MCF 10A (cell line): ENCODE measurements at regions not wholly inside any gene's neighbourhood (a gene's known extent, or its start where the extent isn't known, plus 50 kb on each side); places are given as distances from the start of the nearest gene placed in this dataset.

Experiments
- BruUV-seq: library from RNA; stranded (reverse); fragments of 400-500 nt; replicated peaks from 2 replicates; lab custom pipeline; 2021; lab: Mats Ljungman, UMichigan
- CTCF ChIA-PET: fragments of 300-600 bp; sonication (Branson Sonifier 250); formaldehyde crosslinking; extraction: SDS; loops from one replicate; lab custom pipeline; 2021; ENCODE audit warnings: antibody characterized with exemption, inconsistent platforms; lab: Yijun Ruan, JAX
- POLR2A ChIA-PET: fragments of 300-600, 350-650 bp; sonication (Branson Sonifier 250); formaldehyde crosslinking; extraction: SDS; loops from one replicate; lab custom pipeline; 2020; ENCODE audit warnings: antibody characterized with exemption, inconsistent platforms; lab: Yijun Ruan, JAX
- DNase-seq: peaks from one replicate; pipeline ENCODE4 v3.0.0-alpha.2; 2018; ENCODE audit not compliant: unreplicated experiment
- H3K27ac Mint-ChIP-seq: one replicate; pipeline ENCODE4 v1.8.0; 2022; ENCODE audit warnings: mild to moderate bottlenecking, low read depth, mixed read lengths; ENCODE audit not compliant: unreplicated experiment
- H3K27me3 Mint-ChIP-seq: one replicate; pipeline ENCODE4 v1.8.0; 2022; ENCODE audit warnings: mixed read lengths; ENCODE audit not compliant: insufficient read depth, unreplicated experiment
- H3K36me3 Mint-ChIP-seq: one replicate; pipeline ENCODE4 v1.8.0; 2022; ENCODE audit warnings: mild to moderate bottlenecking, moderate library complexity, mixed read lengths; ENCODE audit not compliant: insufficient read depth, unreplicated experiment
- H3K4me1 Mint-ChIP-seq: one replicate; pipeline ENCODE4 v1.8.0; 2022; ENCODE audit warnings: mixed read lengths; ENCODE audit not compliant: insufficient read depth, unreplicated experiment
- H3K4me3 Mint-ChIP-seq: one replicate; pipeline ENCODE4 v1.8.0; 2022; ENCODE audit warnings: mild to moderate bottlenecking, moderate library complexity, mixed read lengths; ENCODE audit not compliant: unreplicated experiment
- H3K9me3 Mint-ChIP-seq: one replicate; pipeline ENCODE4 v1.8.0; 2022; ENCODE audit warnings: mixed read lengths; ENCODE audit not compliant: unreplicated experiment
- intact Hi-C: fragments of 100-400 bp; cut with micrococcal nuclease; formaldehyde crosslinking; loops from 2 replicates; pipeline ENCODE4 v1.14.1; 2022
- TF ChIP-seq, protein P1 (sequence below): fragments of 200-600 bp; IDR thresholded peaks from one replicate; pipeline ENCODE4 v1.8.0; 2022; ENCODE audit warnings: antibody characterized with exemption, mild to moderate bottlenecking; ENCODE audit not compliant: unreplicated experiment

DNA sequence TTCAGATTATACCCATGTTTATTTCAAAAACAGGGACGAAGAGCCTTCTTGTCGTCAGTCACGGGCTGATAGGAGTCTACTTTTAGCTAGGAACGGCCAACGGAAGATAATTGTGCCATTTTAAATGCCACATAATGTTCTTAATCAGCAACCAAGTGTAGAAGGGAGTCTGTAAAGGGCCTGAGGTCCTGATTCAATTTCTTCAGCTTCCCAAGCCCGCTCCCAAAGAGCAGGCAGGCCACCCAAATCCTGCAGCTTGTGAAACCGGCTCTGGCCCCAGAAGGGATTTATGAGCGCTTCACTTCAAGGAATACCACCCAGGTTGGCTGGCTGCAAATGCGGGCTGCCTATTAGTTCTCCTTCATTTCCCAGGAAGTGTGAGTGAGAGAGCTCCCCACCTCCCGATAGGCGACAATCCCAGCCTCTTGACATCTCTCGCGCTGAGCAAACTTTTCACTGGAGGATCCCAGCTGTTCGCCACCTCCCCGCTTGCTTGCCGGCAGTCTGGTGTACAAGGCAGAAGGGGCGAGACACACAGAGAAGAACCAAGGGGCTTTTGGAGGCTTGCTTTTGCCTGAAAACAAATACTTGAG, 272.9 kb downstream of the CDH20 start:
- TF ChIP-seq, protein P1, sequence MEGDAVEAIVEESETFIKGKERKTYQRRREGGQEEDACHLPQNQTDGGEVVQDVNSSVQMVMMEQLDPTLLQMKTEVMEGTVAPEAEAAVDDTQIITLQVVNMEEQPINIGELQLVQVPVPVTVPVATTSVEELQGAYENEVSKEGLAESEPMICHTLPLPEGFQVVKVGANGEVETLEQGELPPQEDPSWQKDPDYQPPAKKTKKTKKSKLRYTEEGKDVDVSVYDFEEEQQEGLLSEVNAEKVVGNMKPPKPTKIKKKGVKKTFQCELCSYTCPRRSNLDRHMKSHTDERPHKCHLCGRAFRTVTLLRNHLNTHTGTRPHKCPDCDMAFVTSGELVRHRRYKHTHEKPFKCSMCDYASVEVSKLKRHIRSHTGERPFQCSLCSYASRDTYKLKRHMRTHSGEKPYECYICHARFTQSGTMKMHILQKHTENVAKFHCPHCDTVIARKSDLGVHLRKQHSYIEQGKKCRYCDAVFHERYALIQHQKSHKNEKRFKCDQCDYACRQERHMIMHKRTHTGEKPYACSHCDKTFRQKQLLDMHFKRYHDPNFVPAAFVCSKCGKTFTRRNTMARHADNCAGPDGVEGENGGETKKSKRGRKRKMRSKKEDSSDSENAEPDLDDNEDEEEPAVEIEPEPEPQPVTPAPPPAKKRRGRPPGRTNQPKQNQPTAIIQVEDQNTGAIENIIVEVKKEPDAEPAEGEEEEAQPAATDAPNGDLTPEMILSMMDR: no peak
- TSS peak; percentile 65 for BruUV-seq
- no peaks in the 10 kb centered on the region for H3K36me3 Mint-ChIP-seq
- CTCF ChIA-PET: interaction anchor here (0.7 to 1.4 kb wide), 2 partner anchors 24 to 121 kb away, joined by 3 to 8 read pairs; no protein-coding TSS in a partner anchor
- H3K27me3 Mint-ChIP-seq: no peaks in the 10 kb centered on the region
- POLR2A ChIA-PET: interaction anchor here (0.6 to 3.1 kb wide), 6 partner anchors 9 to 293 kb away, joined by 3 to 7 read pairs (median 4); no protein-coding TSS in a partner anchor
- peaks cover 22% of the 10 kb centered on the region for H3K4me1 Mint-ChIP-seq
- H3K9me3 Mint-ChIP-seq: peaks cover 6% of the 10 kb centered on the region
- no peak for DNase-seq
- H3K4me3 Mint-ChIP-seq: no peak overlapping the region
- H3K27ac Mint-ChIP-seq: peak overlapping the region; percentile 61
- intact Hi-C loops: no loop called here

DNA sequence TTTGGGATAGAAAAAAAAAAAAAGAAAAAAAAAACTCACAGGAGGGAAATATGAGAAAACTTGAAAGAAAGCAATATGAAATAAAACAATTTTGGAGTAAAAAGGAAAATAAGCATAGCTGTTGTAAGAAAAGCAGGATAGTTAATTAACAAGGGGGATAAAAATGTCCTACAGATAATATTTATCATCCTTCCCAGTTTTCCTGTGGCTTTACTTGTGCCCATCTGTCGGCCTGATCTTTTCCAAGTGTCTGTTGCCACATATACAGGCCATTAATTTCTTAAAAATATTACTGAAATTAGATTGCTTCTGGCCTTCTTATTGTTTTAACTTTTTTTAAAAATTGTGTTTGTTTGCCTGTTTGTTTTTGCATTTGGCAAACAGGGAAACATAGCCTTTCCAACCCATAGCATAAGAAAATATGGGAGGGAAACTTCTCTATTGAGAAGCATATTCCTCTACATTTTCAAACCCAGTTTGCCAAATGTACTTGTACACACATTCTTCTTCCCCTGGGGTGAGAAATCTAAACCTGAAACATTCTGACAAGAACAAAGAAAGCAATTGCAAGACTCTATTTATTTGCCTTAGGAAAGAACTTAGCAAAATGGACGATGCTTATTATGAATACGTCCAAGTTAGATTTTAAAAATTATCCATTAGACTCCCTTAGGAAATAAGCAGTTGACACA, 272.3 kb downstream of the CDH20 start:
- no peaks in the 10 kb centered on the region for H3K36me3 Mint-ChIP-seq
- H3K4me1 Mint-ChIP-seq: peaks cover 22% of the 10 kb centered on the region
- BruUV-seq: no TSS peak
- DNase-seq: no peak
- TF ChIP-seq, protein P1: no peak
- peaks cover under 1% of the 10 kb centered on the region for H3K9me3 Mint-ChIP-seq
- ChIA-PET POLR2A (interaction anchor here (0.7 to 3.1 kb wide), 3 partner anchors 18 to 293 kb away, joined by 3 to 7 read pairs (median 4); no protein-coding TSS in a partner anchor), CTCF (interaction anchor here (0.7 to 1.4 kb wide), 2 partner anchors 24 to 121 kb away, joined by 3 to 8 read pairs; no protein-coding TSS in a partner anchor)
- intact Hi-C loops: no loop called here
- no peak overlapping the region for H3K27ac Mint-ChIP-seq
- H3K27me3 Mint-ChIP-seq: no peaks in the 10 kb centered on the region
- H3K4me3 Mint-ChIP-seq: no peak overlapping the region
